Coronary artery (tissue), 2 donors: ENCODE measurements at regions not wholly inside any gene's neighbourhood (a gene's known extent, or its start where the extent isn't known, plus 50 kb on each side); places are given as distances from the start of the nearest gene placed in this dataset.

ENCODE experiments used
- DNase-seq: peaks from one replicate; pipeline ENCODE4 v3.0.0-alpha.2; 2017; ENCODE audit warnings: low spot score
- H3K27ac ChIP-seq, 2 donors: fragments of 200-600 bp; sonication (generic); one replicate each; pipeline ENCODE4 v1.5.1; 2016 to 2019
- H3K4me3 ChIP-seq: fragments of 200-600 bp; sonication (generic); 2 replicates; pipeline ENCODE4 v1.5.1; 2016; ENCODE audit warnings: mild to moderate bottlenecking, moderate library complexity
- TF ChIP-seq, protein P1 (sequence below): fragments of 200-600 bp; sonication (generic); IDR thresholded peaks from one replicate; pipeline ENCODE4 v1.5.1; 2019; ENCODE audit warnings: antibody characterized with exemption

DNA sequence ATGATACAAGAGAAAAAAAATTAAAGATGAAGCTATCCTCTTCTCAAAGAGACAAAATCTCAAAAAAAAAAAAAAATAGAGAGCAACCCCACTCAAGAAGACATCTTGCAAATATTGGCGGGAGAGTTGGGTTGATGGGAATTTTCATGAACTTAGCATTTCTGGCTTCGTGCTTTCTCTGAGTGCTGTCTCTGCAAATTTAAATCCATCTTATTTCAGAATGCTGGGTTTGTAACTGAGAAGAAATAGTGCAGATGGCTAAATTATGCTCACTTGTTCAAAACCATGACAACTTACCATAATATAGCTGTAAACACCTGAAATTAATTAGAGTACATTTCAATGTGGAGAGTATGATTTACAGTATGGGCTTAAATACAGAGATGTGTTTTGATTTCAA, 484.8 kb upstream of the CELF2 start:
- DNase-seq: no peak
- Histone ChIP-seq H3K4me3 (no peak overlapping the region), H3K27ac (no peak overlapping the region)
- TF ChIP-seq, protein P1, sequence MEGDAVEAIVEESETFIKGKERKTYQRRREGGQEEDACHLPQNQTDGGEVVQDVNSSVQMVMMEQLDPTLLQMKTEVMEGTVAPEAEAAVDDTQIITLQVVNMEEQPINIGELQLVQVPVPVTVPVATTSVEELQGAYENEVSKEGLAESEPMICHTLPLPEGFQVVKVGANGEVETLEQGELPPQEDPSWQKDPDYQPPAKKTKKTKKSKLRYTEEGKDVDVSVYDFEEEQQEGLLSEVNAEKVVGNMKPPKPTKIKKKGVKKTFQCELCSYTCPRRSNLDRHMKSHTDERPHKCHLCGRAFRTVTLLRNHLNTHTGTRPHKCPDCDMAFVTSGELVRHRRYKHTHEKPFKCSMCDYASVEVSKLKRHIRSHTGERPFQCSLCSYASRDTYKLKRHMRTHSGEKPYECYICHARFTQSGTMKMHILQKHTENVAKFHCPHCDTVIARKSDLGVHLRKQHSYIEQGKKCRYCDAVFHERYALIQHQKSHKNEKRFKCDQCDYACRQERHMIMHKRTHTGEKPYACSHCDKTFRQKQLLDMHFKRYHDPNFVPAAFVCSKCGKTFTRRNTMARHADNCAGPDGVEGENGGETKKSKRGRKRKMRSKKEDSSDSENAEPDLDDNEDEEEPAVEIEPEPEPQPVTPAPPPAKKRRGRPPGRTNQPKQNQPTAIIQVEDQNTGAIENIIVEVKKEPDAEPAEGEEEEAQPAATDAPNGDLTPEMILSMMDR: no peak

DNA sequence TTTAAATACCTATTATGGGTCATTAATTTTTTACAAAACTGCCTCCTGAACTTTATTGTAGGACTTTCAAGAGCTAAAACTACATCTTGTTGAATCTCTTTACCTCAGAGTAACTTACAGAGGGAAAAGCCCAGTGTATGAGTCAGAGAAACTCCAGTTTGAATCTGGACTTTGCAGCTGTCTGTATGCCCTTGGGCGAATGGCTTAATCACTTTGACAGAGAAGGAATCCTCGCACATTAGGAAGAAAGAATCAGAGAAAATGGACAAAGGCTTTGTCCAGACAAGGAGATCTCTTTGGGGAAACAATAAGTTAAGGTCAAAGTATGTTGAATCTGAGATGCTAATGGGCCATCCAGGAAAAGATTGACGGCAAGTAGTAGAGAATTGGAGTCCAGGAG, 484.2 kb upstream of the CELF2 start:
- no peak overlapping the region for H3K27ac ChIP-seq
- TF ChIP-seq, protein P1: no peak
- H3K4me3 ChIP-seq: no peak overlapping the region
- DNase-seq: no peak

GRCh38 chr10:10538326-10538725, 479.3 kb upstream of the CELF2 start:
- no peak for DNase-seq
- TF ChIP-seq, protein P1: no peak

DNA sequence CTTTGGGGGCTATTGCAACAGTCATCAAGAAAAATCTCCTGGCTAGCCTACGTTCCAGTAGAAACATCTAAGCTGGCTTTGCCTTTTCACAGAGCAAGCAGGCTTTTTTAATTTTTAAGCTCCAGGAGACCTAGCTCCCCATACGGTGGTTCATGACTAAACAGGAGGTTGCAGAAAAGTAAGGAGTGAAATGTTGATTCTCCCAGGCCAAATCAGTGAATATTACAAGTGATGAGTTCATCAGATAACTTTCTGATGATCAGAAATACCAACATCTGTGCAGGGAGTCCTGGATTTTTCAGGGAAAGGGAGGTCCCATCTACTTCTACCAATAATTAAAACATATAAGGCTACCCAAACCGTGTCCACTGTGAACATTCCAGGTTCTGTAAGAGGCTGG, 477.3 kb upstream of the CELF2 start:
- Histone ChIP-seq H3K27ac (no peak overlapping the region), H3K4me3 (no peak overlapping the region)
- DNase-seq: no peak
- TF ChIP-seq, protein P1: no peak

More at GRCh38 chr10:10538326-10538725, 479.3 kb upstream of the CELF2 start:
- Histone ChIP-seq H3K4me3 (no peak overlapping the region), H3K27ac (no peak overlapping the region)

DNA sequence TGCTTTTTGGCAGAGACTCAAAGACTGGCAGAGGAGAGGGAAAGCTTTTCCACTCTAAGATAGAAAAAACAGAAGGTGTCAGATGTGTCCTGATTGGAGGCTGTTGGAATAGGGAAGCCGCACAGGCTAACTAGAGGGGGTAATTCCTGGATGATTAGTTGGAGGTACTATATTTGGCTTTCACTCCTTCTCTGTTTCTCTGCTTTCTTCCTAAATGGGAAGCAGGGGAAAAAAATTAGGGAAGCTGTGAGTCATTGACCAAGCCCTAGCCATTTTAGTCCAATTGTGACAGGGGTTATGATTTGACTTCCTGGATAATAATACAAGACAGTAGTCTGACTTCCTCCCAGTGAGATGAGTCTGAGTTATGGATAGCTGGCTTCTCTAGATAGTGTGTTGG, 475.2 kb upstream of the CELF2 start:
- no peak overlapping the region for H3K27ac ChIP-seq
- H3K4me3 ChIP-seq: no peak overlapping the region
- no peak for DNase-seq
- TF ChIP-seq, protein P1: no peak

GRCh38 chr10:10544890-10545289, 472.8 kb upstream of the CELF2 start:
- DNase-seq: no peak
- TF ChIP-seq, protein P1: no peak
- no peak overlapping the region for H3K4me3 ChIP-seq
- H3K27ac ChIP-seq: no peak overlapping the region

DNA sequence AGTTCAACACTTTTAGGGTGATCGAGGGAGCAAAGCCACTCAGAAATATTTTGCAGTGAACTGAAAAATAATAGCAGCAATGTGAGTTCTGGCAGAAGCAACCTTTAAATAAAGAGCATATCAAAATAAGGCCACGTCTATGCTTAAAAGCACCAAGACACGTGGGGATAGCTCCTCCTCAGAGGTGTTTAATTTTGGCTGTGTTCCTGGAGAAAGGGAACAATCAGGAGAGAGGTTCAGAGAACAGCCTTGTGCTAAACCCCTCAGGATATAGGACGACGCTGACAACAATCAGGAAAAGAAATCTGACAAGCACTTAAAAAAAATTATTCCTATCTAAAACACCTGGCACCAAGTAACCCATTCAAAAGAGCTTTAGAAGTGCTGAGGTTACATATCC, 471.9 kb upstream of the CELF2 start:
- Histone ChIP-seq H3K4me3 (no peak overlapping the region), H3K27ac (no peak overlapping the region)
- TF ChIP-seq, protein P1: no peak
- no peak for DNase-seq
